ENCODE measurements at regions not wholly inside any gene's neighbourhood (a gene's known extent, or its start where the extent isn't known, plus 50 kb on each side); places are given as distances from the start of the nearest gene placed in this dataset.

GRCh38 chr1:38337711-38338110 is 291.1 kb upstream of the POU3F1 start:
- no peak overlapping the region for H3K9ac ChIP-seq (ENCODE audit: low read length)
- H3K27ac ChIP-seq (ENCODE audit: low read length): no peak overlapping the region
- H3K27me3 ChIP-seq (ENCODE audit: insufficient read depth, low read depth, low read length): no peaks in the 10 kb centered on the region
- no peaks in the 10 kb centered on the region for H4K20me1 ChIP-seq (ENCODE audit: insufficient read depth)
- H2AFZ ChIP-seq (ENCODE audit: low read depth, low read length): no peak overlapping the region
- no peaks in the 10 kb centered on the region for H3K9me3 ChIP-seq (ENCODE audit: low read length)
- H3K36me3 ChIP-seq (ENCODE audit: insufficient read depth, low read length): no peaks in the 10 kb centered on the region
- H3F3A ChIP-seq (ENCODE audit: insufficient read depth, low read length, poor library complexity, severe bottlenecking): no peaks in the 10 kb centered on the region
- TF ChIP-seq EZH2 (IDR thresholded peaks at IDR 0.05; ENCODE audit: borderline replicate concordance, insufficient read depth, low read length, poor library complexity, severe bottlenecking) (no peak), SMC3 (conservative IDR thresholded peaks at IDR 0.05; ENCODE audit: poor library complexity) (no peak), EP300 (conservative IDR thresholded peaks at IDR 0.05; ENCODE audit: poor library complexity, severe bottlenecking) (no peak), MXI1 (conservative IDR thresholded peaks at IDR 0.05; ENCODE audit: poor library complexity, severe bottlenecking) (no peak), POLR2AphosphoS5 (IDR thresholded peaks at IDR 0.05) (no peak), TAF1 (IDR thresholded peaks at IDR 0.05; ENCODE audit: low read depth) (no peak), CTCF (IDR thresholded peaks at IDR 0.05; ENCODE audit: poor library complexity, severe bottlenecking) (no peak), RAD21 (conservative IDR thresholded peaks at IDR 0.05) (no peak)
- TF ChIP-seq, protein P1, sequence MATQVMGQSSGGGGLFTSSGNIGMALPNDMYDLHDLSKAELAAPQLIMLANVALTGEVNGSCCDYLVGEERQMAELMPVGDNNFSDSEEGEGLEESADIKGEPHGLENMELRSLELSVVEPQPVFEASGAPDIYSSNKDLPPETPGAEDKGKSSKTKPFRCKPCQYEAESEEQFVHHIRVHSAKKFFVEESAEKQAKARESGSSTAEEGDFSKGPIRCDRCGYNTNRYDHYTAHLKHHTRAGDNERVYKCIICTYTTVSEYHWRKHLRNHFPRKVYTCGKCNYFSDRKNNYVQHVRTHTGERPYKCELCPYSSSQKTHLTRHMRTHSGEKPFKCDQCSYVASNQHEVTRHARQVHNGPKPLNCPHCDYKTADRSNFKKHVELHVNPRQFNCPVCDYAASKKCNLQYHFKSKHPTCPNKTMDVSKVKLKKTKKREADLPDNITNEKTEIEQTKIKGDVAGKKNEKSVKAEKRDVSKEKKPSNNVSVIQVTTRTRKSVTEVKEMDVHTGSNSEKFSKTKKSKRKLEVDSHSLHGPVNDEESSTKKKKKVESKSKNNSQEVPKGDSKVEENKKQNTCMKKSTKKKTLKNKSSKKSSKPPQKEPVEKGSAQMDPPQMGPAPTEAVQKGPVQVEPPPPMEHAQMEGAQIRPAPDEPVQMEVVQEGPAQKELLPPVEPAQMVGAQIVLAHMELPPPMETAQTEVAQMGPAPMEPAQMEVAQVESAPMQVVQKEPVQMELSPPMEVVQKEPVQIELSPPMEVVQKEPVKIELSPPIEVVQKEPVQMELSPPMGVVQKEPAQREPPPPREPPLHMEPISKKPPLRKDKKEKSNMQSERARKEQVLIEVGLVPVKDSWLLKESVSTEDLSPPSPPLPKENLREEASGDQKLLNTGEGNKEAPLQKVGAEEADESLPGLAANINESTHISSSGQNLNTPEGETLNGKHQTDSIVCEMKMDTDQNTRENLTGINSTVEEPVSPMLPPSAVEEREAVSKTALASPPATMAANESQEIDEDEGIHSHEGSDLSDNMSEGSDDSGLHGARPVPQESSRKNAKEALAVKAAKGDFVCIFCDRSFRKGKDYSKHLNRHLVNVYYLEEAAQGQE (IDR thresholded peaks at IDR 0.05; ENCODE audit: borderline replicate concordance): no peak
- no peak overlapping the region for H3K4me3 ChIP-seq (ENCODE audit: low read length)
- no peaks in the 10 kb centered on the region for H3K9me2 ChIP-seq (ENCODE audit: insufficient read depth, low read length)
- H3K79me2 ChIP-seq (replicated peaks; ENCODE audit: insufficient read depth, low read length): no peaks in the 10 kb centered on the region
- no peak overlapping the region for H3K4me2 ChIP-seq (ENCODE audit: low read length)

DNA sequence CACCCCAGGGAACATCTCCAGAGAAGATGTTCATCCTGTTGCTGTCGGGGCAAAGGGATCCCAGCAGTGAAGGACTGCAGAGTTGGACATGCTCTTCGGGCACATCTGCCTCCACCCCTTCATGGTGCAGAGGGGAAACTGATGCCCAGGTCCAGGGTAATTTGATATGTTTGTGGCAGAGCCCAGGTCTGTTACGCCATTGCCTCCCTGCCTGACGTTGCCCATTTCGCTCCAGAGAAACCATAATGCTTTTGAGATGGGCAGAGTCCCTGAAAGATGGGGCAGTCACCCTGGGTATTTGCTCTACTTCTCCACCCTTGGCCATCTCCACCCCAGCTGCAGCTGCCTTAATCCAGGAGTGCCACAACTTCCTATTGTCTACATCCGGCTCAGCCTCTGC is 290.4 kb upstream of the POU3F1 start:
- no peak overlapping the region for H3K27ac ChIP-seq (ENCODE audit: low read length)
- no peaks in the 10 kb centered on the region for H3K9me3 ChIP-seq (ENCODE audit: low read length)
- H4K20me1 ChIP-seq (ENCODE audit: insufficient read depth): no peaks in the 10 kb centered on the region
- H3K27me3 ChIP-seq (ENCODE audit: insufficient read depth, low read depth, low read length): no peaks in the 10 kb centered on the region
- H3K36me3 ChIP-seq (ENCODE audit: insufficient read depth, low read length): no peaks in the 10 kb centered on the region
- H2AFZ ChIP-seq (ENCODE audit: low read depth, low read length): no peak overlapping the region
- no peak overlapping the region for H3K4me3 ChIP-seq (ENCODE audit: low read length)
- no peaks in the 10 kb centered on the region for H3K79me2 ChIP-seq (replicated peaks; ENCODE audit: insufficient read depth, low read length)
- H3F3A ChIP-seq (ENCODE audit: insufficient read depth, low read length, poor library complexity, severe bottlenecking): no peaks in the 10 kb centered on the region
- no peak overlapping the region for H3K9ac ChIP-seq (ENCODE audit: low read length)
- no peak for TF ChIP-seq MXI1 (conservative IDR thresholded peaks at IDR 0.05; ENCODE audit: poor library complexity, severe bottlenecking)
- TF ChIP-seq CTCF (IDR thresholded peaks at IDR 0.05; ENCODE audit: poor library complexity, severe bottlenecking): no peak
- TF ChIP-seq SMC3 (conservative IDR thresholded peaks at IDR 0.05; ENCODE audit: poor library complexity): no peak
- TF ChIP-seq, protein P1 (IDR thresholded peaks at IDR 0.05; ENCODE audit: borderline replicate concordance): no peak
- no peak for TF ChIP-seq EP300 (conservative IDR thresholded peaks at IDR 0.05; ENCODE audit: poor library complexity, severe bottlenecking)
- TF ChIP-seq POLR2AphosphoS5 (IDR thresholded peaks at IDR 0.05): no peak
- TF ChIP-seq TAF1 (IDR thresholded peaks at IDR 0.05; ENCODE audit: low read depth): no peak
- TF ChIP-seq RAD21 (conservative IDR thresholded peaks at IDR 0.05): no peak
- no peak for TF ChIP-seq EZH2 (IDR thresholded peaks at IDR 0.05; ENCODE audit: borderline replicate concordance, insufficient read depth, low read length, poor library complexity, severe bottlenecking)
- no peak overlapping the region for H3K4me2 ChIP-seq (ENCODE audit: low read length)
- H3K9me2 ChIP-seq (ENCODE audit: insufficient read depth, low read length): no peaks in the 10 kb centered on the region

Data from neural cell (in vitro differentiated cells).